ENCODE measurements at regions not wholly inside any gene's neighbourhood (a gene's known extent, or its start where the extent isn't known, plus 50 kb on each side); places are given as distances from the start of the nearest gene placed in this dataset.
A peak's percentile ranks its signal among the peaks of the same experiment; 100 is the strongest.

- BruUV-seq (replicated peaks), result no TSS peak
- CTCF ChIA-PET (ENCODE audit: low intra/inter-chr PET ratio, low total read pairs), result no interaction called here
- 46% methylated on average over 5 of the region's 5 CpGs for WGBS (ENCODE audit: low lambda C conversion rate)
- H3K27ac ChIP-seq (ENCODE audit: extremely low read length, insufficient read depth, low read length), result peak overlapping the region; percentile 19
- H3K9ac ChIP-seq (ENCODE audit: insufficient read depth, low read depth, low read length), result no peak overlapping the region
- no peak for FAIRE-seq
- H3K9me3 ChIP-seq (ENCODE audit: low read length), result peaks cover 55% of the 10 kb centered on the region
- no peaks in the 10 kb centered on the region for H4K20me1 ChIP-seq (ENCODE audit: insufficient read depth, low read length)
- no peak for ATAC-seq
- in situ Hi-C loops (cut with HindIII; ENCODE audit: extremely low pct_ligation_motif_present, low pct_unique_long_range_greater_than_20kb) (no loop called here), intact Hi-C loops (cut with micrococcal nuclease; ENCODE audit: unreplicated experiment) (loop anchor here (5.0 kb wide), 1 partner anchor 384 kb away; the partner anchor contains the start of genes AASDHPPT and KBTBD3)
- no peak overlapping the region for H2AFZ ChIP-seq (ENCODE audit: low read length)
- no peaks in the 10 kb centered on the region for H3K36me3 ChIP-seq (replicated peaks in 1 of 2; ENCODE audit: control insufficient read depth in 1 of 2, insufficient read depth in 2 of 2, low read length in 2 of 2)
- no peaks in the 10 kb centered on the region for H3K79me2 ChIP-seq (ENCODE audit: insufficient read depth, low read length)
- no peaks in the 10 kb centered on the region for H3K27me3 ChIP-seq (ENCODE audit: control insufficient read depth in 1 of 2, insufficient read depth in 2 of 2, low read length in 2 of 2)
- H3K4me1 ChIP-seq (ENCODE audit: insufficient read depth, low read length), result peaks cover 60% of the 10 kb centered on the region
- no peak overlapping the region for H3K4me3 ChIP-seq (replicated peaks in 1 of 3; ENCODE audit: insufficient read depth in 1 of 3, low read depth in 2 of 3, low read length in 3 of 3)
- no peak overlapping the region for H3K4me2 ChIP-seq (ENCODE audit: low read depth, low read length)
- DNase-seq (ENCODE audit: low spot score), result no peak
- POLR2A ChIA-PET, result no interaction called here
- TF ChIP-seq ZNF672 (CRISPR knock-in tag; IDR thresholded peaks at IDR 0.05) (no peak), SIN3A (IDR thresholded peaks at IDR 0.05; ENCODE audit: borderline replicate concordance, low read depth, low read length) (no peak), ZSCAN9 (CRISPR knock-in tag; IDR thresholded peaks at IDR 0.05; ENCODE audit: borderline replicate concordance) (no peak), ZNF44 (CRISPR knock-in tag; IDR thresholded peaks at IDR 0.05) (no peak), GABPA (IDR thresholded peaks at IDR 0.05; ENCODE audit: low read depth, low read length) (no peak), GABPA (CRISPR knock-in tag; IDR thresholded peaks at IDR 0.05; ENCODE audit: low read depth) (no peak), SMAD1 (CRISPR knock-in tag; IDR thresholded peaks at IDR 0.05; ENCODE audit: borderline replicate concordance, low read depth) (no peak), SETDB1 (CRISPR knock-in tag; IDR thresholded peaks at IDR 0.05; ENCODE audit: borderline replicate concordance) (no peak), KIAA2018 (CRISPR knock-in tag; IDR thresholded peaks at IDR 0.05; ENCODE audit: borderline replicate concordance) (no peak), ZFAT (CRISPR knock-in tag; conservative IDR thresholded peaks at IDR 0.05) (no peak), NFATC3 (CRISPR knock-in tag; IDR thresholded peaks at IDR 0.05) (no peak), NCOA2 (CRISPR knock-in tag; IDR thresholded peaks at IDR 0.05) (no peak)
- TF ChIP-seq, protein P1, sequence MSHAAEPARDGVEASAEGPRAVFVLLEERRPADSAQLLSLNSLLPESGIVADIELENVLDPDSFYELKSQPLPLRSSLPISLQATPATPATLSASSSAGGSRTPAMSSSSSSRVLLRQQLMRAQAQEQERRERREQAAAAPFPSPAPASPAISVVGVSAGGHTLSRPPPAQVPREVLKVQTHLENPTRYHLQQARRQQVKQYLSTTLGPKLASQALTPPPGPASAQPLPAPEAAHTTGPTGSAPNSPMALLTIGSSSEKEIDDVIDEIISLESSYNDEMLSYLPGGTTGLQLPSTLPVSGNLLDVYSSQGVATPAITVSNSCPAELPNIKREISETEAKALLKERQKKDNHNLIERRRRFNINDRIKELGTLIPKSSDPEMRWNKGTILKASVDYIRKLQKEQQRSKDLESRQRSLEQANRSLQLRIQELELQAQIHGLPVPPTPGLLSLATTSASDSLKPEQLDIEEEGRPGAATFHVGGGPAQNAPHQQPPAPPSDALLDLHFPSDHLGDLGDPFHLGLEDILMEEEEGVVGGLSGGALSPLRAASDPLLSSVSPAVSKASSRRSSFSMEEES (CRISPR knock-in tag; IDR thresholded peaks at IDR 0.05), result no peak
- TF ChIP-seq, protein P2, sequence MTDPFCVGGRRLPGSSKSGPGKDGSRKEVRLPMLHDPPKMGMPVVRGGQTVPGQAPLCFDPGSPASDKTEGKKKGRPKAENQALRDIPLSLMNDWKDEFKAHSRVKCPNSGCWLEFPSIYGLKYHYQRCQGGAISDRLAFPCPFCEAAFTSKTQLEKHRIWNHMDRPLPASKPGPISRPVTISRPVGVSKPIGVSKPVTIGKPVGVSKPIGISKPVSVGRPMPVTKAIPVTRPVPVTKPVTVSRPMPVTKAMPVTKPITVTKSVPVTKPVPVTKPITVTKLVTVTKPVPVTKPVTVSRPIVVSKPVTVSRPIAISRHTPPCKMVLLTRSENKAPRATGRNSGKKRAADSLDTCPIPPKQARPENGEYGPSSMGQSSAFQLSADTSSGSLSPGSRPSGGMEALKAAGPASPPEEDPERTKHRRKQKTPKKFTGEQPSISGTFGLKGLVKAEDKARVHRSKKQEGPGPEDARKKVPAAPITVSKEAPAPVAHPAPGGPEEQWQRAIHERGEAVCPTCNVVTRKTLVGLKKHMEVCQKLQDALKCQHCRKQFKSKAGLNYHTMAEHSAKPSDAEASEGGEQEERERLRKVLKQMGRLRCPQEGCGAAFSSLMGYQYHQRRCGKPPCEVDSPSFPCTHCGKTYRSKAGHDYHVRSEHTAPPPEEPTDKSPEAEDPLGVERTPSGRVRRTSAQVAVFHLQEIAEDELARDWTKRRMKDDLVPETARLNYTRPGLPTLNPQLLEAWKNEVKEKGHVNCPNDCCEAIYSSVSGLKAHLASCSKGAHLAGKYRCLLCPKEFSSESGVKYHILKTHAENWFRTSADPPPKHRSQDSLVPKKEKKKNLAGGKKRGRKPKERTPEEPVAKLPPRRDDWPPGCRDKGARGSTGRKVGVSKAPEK (CRISPR knock-in tag; IDR thresholded peaks at IDR 0.05; ENCODE audit: borderline replicate concordance), result no peak
Observed at GRCh38 chr11:106461148-106461691, 383.8 kb downstream of the AASDHPPT start.
